H1 (cell line): ENCODE measurements at regions not wholly inside any gene's neighbourhood (a gene's known extent, or its start where the extent isn't known, plus 50 kb on each side); places are given as distances from the start of the nearest gene placed in this dataset.

Experiments used
- BCL11A ChIP-seq, 2 experiments: IDR thresholded peaks; one replicate each; pipeline ENCODE4 v1.6.1; 2011; ENCODE audit warnings: low read depth in 2 of 2, low read length in 2 of 2, mild to moderate bottlenecking in 2 of 2
- CTCF ChIP-seq, 3 experiments: IDR thresholded peaks; 1 replicate in 2 of 3; 2 replicates in 1 of 3; pipeline versions ENCODE4 v1.5.1 to v1.6.1; 2011; ENCODE audit warnings: low read length in 3 of 3, mild to moderate bottlenecking in 3 of 3, inconsistent platforms in 2 of 3, low read depth in 1 of 3, moderate library complexity in 1 of 3; ENCODE audit not compliant: insufficient read depth in 1 of 3; ENCODE audit errors: control extremely low read depth in 1 of 3
- EZH2 ChIP-seq: fragments of 200-600 bp; sonication (generic); IDR thresholded peaks from 2 replicates; pipeline ENCODE4 v1.7.1; 2012; ENCODE audit warnings: low read depth, mild to moderate bottlenecking, moderate library complexity, low read length, inconsistent platforms; ENCODE audit not compliant: severe bottlenecking
- FOSL1 ChIP-seq: IDR thresholded peaks from 2 replicates; pipeline ENCODE4 v1.6.1; 2011; ENCODE audit warnings: mild to moderate bottlenecking, low read depth, low read length, moderate library complexity; ENCODE audit not compliant: insufficient read depth
- HDAC6 ChIP-seq: IDR thresholded peaks from one replicate; pipeline ENCODE4 v1.7.1; 2012; ENCODE audit warnings: low read depth, mild to moderate bottlenecking, inconsistent platforms, low read length, moderate library complexity
- JUND ChIP-seq: IDR thresholded peaks from 2 replicates; pipeline ENCODE4 v1.6.1; 2011; ENCODE audit warnings: mild to moderate bottlenecking, improper control_type of control experiment, low read length
- MAX ChIP-seq: IDR thresholded peaks from 2 replicates; pipeline ENCODE4 v1.6.1; 2012; ENCODE audit warnings: inconsistent platforms
- POLR2A ChIP-seq, 2 experiments: IDR thresholded peaks; 1 replicate in 1 of 2; 2 replicates in 1 of 2; pipeline ENCODE4 v1.6.1; 2011; ENCODE audit warnings: low read depth in 2 of 2, low read length in 2 of 2, mild to moderate bottlenecking in 2 of 2; ENCODE audit errors: control extremely low read depth in 1 of 2
- POLR2AphosphoS5 ChIP-seq: IDR thresholded peaks from 2 replicates; pipeline ENCODE4 v1.6.1; 2011; ENCODE audit warnings: low read depth, low read length
- RBBP5 ChIP-seq: IDR thresholded peaks from 2 replicates; pipeline ENCODE4 v1.7.1; 2012; ENCODE audit warnings: low read depth, mild to moderate bottlenecking, inconsistent platforms, low read length, moderate library complexity, borderline replicate concordance
- TAF1 ChIP-seq: IDR thresholded peaks from 2 replicates; pipeline ENCODE4 v1.6.1; 2011; ENCODE audit warnings: mild to moderate bottlenecking, low read depth, low read length
- TCF12 ChIP-seq: IDR thresholded peaks from 2 replicates; pipeline ENCODE4 v1.6.1; 2011; ENCODE audit warnings: low read depth, mild to moderate bottlenecking, low read length
- USF2 ChIP-seq: IDR thresholded peaks from 2 replicates; pipeline ENCODE4 v1.6.1; 2011; ENCODE audit warnings: low read length, improper control_type of control experiment
- ZNF274 ChIP-seq: IDR thresholded peaks from 2 replicates; pipeline ENCODE4 v1.7.0; 2012; ENCODE audit warnings: low read length, borderline replicate concordance; ENCODE audit errors: extremely low read depth

- TF ChIP-seq CTCF (IDR thresholded peaks at IDR 0.05; ENCODE audit: control extremely low read depth in 1 of 3, insufficient read depth in 1 of 3, low read depth in 1 of 3, low read length in 3 of 3) = no peak
- TF ChIP-seq TAF1 = no peak
- no peak for TF ChIP-seq BCL11A (IDR thresholded peaks at IDR 0.05; ENCODE audit: low read depth in 2 of 2, low read length in 2 of 2)
- no peak for TF ChIP-seq USF2
- no peak for TF ChIP-seq HDAC6
- TF ChIP-seq EZH2 = no peak
- no peak for TF ChIP-seq FOSL1
- no peak for TF ChIP-seq TCF12
- TF ChIP-seq POLR2AphosphoS5 = no peak
- TF ChIP-seq MAX = no peak
- no peak for TF ChIP-seq RBBP5
- no peak for TF ChIP-seq POLR2A (IDR thresholded peaks at IDR 0.05; ENCODE audit: control extremely low read depth in 1 of 2, low read depth in 2 of 2, low read length in 2 of 2)
- TF ChIP-seq JUND = no peak
- TF ChIP-seq ZNF274 = no peak
Observed at GRCh38 chr3:191008074-191008473, 145.6 kb upstream of the GMNC start.
